Mammary epithelial cell (primary cell): ENCODE measurements at regions not wholly inside any gene's neighbourhood (a gene's known extent, or its start where the extent isn't known, plus 50 kb on each side); places are given as distances from the start of the nearest gene placed in this dataset.
"Not testable (repeated sequence)": the region's sequence is repeated elsewhere in the genome, so short reads cannot be mapped to it uniquely, and the experiment has no call there.

Source experiments
- EZH2 ChIP-seq: IDR thresholded peaks from 2 replicates; pipeline ENCODE4 v1.6.1; 2012; ENCODE audit warnings: low read length, inconsistent platforms, borderline replicate concordance
- TF ChIP-seq, protein P1 (sequence below), 2 donors: IDR thresholded peaks in 1 of 2; conservative IDR thresholded peaks in 1 of 2; 2 replicates each; pipeline ENCODE4 v1.5.1; 2011 to 2012; ENCODE audit warnings: inconsistent platforms in 2 of 2, low read length in 2 of 2, mild to moderate bottlenecking in 2 of 2, control low read depth in 1 of 2, low read depth in 1 of 2; ENCODE audit not compliant: insufficient read depth in 1 of 2; ENCODE audit errors: extremely low read depth in 1 of 2

DNA sequence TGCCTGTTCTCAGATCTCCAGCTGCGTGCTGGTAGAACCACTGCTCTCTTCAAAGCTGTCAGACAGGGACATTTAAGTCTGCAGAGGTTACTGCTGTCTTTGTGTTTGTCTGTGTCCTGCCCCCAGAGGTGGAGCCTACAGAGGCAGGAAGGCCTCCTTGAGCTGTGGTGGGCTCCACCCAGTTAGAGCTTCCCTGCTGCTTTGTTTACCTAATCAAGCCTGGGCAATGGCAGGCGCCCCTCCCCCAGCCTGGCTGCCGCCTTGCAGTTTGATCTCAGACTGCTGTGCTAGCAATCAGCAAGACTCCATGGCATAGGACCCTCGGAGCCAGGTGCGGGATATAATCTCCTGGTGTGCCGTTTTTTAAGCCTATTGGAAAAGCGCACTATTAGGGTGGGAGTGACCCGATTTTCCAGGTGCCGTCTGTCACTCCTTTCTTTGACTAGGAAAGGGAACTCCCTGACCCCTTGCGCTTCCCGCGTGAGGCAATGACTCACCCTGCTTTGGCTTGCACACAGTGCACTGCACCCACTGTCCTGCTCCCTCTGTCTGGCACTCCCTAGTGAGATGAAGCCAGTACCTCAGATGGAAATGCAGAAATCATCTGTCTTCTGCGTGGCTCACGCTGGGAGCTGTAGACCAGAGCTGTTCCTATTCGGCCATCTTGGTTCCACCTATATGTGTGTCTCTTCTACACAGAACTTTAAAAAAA is 355.1 kb downstream of the SUCLG1 start:
- TF ChIP-seq, protein P1, sequence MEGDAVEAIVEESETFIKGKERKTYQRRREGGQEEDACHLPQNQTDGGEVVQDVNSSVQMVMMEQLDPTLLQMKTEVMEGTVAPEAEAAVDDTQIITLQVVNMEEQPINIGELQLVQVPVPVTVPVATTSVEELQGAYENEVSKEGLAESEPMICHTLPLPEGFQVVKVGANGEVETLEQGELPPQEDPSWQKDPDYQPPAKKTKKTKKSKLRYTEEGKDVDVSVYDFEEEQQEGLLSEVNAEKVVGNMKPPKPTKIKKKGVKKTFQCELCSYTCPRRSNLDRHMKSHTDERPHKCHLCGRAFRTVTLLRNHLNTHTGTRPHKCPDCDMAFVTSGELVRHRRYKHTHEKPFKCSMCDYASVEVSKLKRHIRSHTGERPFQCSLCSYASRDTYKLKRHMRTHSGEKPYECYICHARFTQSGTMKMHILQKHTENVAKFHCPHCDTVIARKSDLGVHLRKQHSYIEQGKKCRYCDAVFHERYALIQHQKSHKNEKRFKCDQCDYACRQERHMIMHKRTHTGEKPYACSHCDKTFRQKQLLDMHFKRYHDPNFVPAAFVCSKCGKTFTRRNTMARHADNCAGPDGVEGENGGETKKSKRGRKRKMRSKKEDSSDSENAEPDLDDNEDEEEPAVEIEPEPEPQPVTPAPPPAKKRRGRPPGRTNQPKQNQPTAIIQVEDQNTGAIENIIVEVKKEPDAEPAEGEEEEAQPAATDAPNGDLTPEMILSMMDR (conservative IDR thresholded peaks at IDR 0.05 in 1 of 2, IDR thresholded peaks at IDR 0.05 in 1 of 2; ENCODE audit: extremely low read depth in 1 of 2, insufficient read depth in 1 of 2, low read depth in 1 of 2, low read length in 2 of 2), result not testable (repeated sequence)
- not testable (repeated sequence) for TF ChIP-seq EZH2
